Activated CD4-positive, alpha-beta T cell treated with anti-CD3 and anti-CD28 coated beads for 36 hours (primary cell): ENCODE measurements at regions not wholly inside any gene's neighbourhood (a gene's known extent, or its start where the extent isn't known, plus 50 kb on each side); places are given as distances from the start of the nearest gene placed in this dataset.
A peak's percentile ranks its signal among the peaks of the same experiment; 100 is the strongest.

Experiments
- ATAC-seq: fragments of 200-7000 bp; cut with Tn5 transposase; one replicate; pipeline ENCODE4 v1.10.0; 2021; ENCODE audit warnings: mild to moderate bottlenecking, moderate library complexity
- CTCF ChIA-PET: fragments of 350-600 bp; sonication (Branson Sonifier 250); formaldehyde crosslinking; loops from one replicate; lab custom pipeline; 2021; ENCODE audit warnings: antibody characterized with exemption; lab: Charles Lee
- POLR2A ChIA-PET: fragments of 350-600 bp; sonication (Branson Sonifier 250); formaldehyde crosslinking; loops from one replicate; lab custom pipeline; 2021; ENCODE audit warnings: antibody characterized with exemption, inconsistent platforms; lab: Charles Lee
- DNase-seq: peaks from one replicate; pipeline ENCODE4 v3.0.0-alpha.2; 2020
- H3K27ac Mint-ChIP-seq: one replicate; pipeline ENCODE4 v1.8.0; 2021; ENCODE audit warnings: mixed read lengths
- H3K27me3 Mint-ChIP-seq: one replicate; pipeline ENCODE4 v1.8.0; 2021; ENCODE audit warnings: mixed read lengths
- H3K36me3 Mint-ChIP-seq: one replicate; pipeline ENCODE4 v1.8.0; 2021; ENCODE audit warnings: low read depth, mixed read lengths
- H3K4me1 Mint-ChIP-seq: one replicate; pipeline ENCODE4 v1.8.0; 2021; ENCODE audit warnings: mixed read lengths
- H3K4me3 Mint-ChIP-seq: one replicate; pipeline ENCODE4 v1.8.0; 2021; ENCODE audit warnings: mild to moderate bottlenecking, moderate library complexity, mixed read lengths
- H3K9me3 Mint-ChIP-seq: one replicate; pipeline ENCODE4 v1.8.0; 2021; ENCODE audit warnings: low read depth, mixed read lengths
- intact Hi-C, 2 experiments: fragments of 100-400 bp; cut with DNase I in 1 of 2; cut with micrococcal nuclease in 1 of 2; formaldehyde crosslinking; loops; one replicate each; pipeline versions ENCODE4 v1.14.2 to v1.15.1; 2022 to 2024; cut with DNase I, micrococcal nuclease

DNA sequence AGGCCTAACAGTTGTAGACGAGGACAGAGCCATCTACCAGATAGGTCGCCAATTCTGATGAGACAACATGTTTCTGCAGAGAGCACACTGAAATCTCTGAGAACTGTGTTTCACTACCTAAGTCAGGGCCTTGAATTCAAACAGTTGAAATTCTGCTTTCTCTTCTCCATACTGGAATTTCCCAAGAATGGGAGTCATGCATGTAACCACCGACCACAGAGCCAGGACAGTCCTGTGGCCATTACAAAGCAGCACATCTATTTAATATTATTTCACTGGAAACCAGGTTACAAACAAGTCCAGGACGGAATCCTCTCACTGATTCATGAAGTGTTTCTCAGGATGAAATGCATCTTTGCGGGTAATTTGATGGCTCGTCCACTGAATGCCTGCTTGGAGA lies 62.0 kb upstream of the ST8SIA6 start:
- Mint-ChIP-seq H3K27ac (no peak overlapping the region), H3K9me3 (peaks cover 3% of the 10 kb centered on the region), H3K4me3 (no peak overlapping the region), H3K36me3 (no peaks in the 10 kb centered on the region), H3K4me1 (peaks cover 8% of the 10 kb centered on the region), H3K27me3 (peaks cover 2% of the 10 kb centered on the region)
- ATAC-seq (no peak), DNase-seq (no peak)
- intact Hi-C loops, result no loop called here
- POLR2A ChIA-PET, result no interaction called here
- CTCF ChIA-PET, result no interaction called here

DNA sequence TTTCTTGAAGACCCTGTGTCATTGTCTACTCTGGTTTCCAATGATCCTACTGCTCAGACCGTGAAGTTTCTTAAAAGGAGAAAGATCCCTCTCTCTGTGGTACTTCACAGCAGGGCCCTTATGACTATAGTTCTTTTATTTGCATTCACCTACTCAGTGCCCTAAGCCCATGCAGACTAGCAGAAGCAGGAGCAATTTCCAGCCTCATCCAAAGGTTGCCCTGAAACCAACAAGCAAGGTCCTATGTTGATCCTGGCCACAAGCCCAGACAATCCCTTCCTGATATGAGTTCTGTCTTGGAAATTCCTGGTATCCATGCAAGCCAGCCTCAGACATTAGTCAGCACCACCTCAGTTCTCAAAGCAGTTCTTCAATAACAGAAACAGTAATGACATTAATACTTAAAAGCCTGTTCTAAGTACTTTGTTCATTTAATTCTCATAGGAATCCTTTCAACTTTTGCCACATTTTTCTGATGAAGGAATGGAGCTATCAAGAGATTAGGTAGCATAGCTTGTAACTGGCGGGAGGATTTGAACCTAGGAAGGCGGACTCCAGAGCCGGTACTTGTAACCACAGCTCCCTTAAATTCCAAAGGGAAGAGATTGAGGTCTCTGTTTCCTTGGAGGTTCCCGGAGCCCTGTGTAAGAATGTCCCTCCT lies 58.1 kb upstream of the ST8SIA6 start:
- Mint-ChIP-seq H3K9me3 (peaks cover 6% of the 10 kb centered on the region), H3K36me3 (no peaks in the 10 kb centered on the region), H3K4me1 (peaks cover 18% of the 10 kb centered on the region), H3K27ac (peak overlapping the region; percentile 33), H3K27me3 (peaks cover 1% of the 10 kb centered on the region), H3K4me3 (no peak overlapping the region)
- DNase-seq, result no peak
- CTCF ChIA-PET, result no interaction called here
- peak; percentile 48 for ATAC-seq
- POLR2A ChIA-PET, result no interaction called here
- intact Hi-C loops, result no loop called here

DNA sequence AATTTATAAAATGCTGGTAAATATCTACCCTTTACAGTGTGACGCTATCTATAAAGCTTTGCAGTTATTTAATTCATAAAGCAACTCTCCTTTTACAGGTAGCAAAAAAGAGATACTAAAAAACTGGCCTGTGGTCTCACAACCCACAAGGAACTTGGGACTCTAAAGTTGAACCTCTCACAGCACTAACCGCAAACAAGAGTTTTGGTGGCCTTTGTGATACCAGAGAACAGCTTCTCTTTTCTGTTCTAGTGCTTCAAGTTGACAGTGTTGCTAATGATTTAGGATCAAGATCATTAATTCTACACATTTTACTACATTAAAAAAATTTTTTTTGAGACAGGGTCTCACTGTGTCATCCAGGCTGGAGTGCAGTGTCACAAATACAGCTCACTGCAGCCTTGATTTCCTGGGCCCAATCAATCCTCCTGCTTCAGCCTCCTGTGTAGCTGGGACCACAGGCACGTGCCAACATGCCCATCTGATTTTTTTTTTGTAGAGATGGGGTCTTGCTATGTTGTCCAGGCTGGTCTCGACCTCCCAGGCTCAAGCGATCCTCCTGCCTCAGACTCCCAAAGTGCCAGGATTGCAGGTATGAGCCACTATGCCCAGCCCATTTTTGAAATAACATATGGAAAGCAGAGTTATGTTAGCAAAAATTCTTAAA lies 56.0 kb upstream of the ST8SIA6 start:
- Mint-ChIP-seq H3K27ac (no peak overlapping the region), H3K27me3 (no peaks in the 10 kb centered on the region), H3K9me3 (peaks cover 6% of the 10 kb centered on the region), H3K36me3 (no peaks in the 10 kb centered on the region), H3K4me1 (peaks cover 28% of the 10 kb centered on the region), H3K4me3 (no peak overlapping the region)
- DNase-seq, result no peak
- intact Hi-C loops, result no loop called here
- CTCF ChIA-PET, result interaction anchor here (1.2 kb wide), 1 partner anchor 13 kb away, joined by 3 read pairs; no protein-coding TSS in a partner anchor
- ATAC-seq, result no peak
- POLR2A ChIA-PET, result interaction anchor here (0.8 kb wide), 1 partner anchor 22 kb away, joined by 3 read pairs; no protein-coding TSS in a partner anchor

DNA sequence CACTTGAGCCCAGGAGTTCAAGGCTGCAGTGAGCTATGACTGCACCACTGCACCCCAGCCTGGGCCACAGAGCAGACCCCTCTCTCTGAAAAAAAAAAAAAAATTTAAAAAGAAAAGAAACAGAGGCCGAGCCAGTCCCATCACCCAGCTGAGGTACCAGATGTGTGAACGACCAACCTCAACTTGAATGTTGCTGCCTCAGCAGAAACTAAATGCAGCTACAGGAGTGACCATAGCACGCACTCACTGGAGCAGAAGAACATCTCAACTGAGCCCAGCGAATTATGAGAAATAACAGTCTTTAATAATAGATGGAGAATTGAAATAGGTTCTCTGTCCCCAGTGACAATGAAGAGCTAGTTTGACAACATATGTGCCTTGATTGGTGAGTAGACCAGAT lies 53.1 kb upstream of the ST8SIA6 start:
- Mint-ChIP-seq H3K4me1 (peaks cover 28% of the 10 kb centered on the region), H3K4me3 (no peak overlapping the region), H3K27ac (no peak overlapping the region), H3K27me3 (no peaks in the 10 kb centered on the region), H3K36me3 (no peaks in the 10 kb centered on the region), H3K9me3 (peaks cover 3% of the 10 kb centered on the region)
- ATAC-seq (no peak), DNase-seq (no peak)
- intact Hi-C loops, result no loop called here
- ChIA-PET CTCF (interaction anchor here (1.2 to 1.5 kb wide), 2 partner anchors 10 to 20 kb away, joined by 3 read pairs; no protein-coding TSS in a partner anchor), POLR2A (no interaction called here)

DNA sequence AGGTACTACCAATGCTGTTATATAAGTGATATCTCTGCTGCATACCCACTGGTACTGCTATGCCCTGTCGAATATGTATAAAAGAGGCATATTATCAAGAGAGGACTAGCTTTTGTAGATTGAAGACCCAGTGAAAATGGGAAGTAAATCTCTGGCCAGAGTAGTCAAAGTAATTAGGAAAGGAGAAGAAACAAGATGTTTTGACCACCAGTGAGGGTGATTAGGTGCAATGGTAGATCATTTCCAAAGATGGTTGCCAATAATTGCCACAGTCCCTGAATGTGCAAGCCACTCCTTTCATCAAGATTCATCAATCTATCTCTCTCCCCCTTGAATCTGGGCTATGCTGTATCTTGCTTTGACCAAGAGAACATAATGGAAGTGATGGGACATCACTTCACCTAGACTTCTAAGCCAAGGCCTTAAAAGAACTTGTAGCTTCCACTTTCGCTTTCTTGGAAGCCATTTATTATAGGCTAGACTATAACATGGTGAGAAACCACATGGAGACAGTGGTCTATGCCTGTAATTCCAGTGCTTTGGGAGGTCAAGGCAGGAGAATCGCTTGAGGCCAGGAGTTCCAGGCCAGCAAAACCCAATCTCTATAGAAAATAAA lies 52.6 kb upstream of the ST8SIA6 start:
- peak overlapping the region; percentile 7 for H3K4me3 Mint-ChIP-seq
- ChIA-PET CTCF (interaction anchor here (0.8 to 1.5 kb wide), 4 partner anchors 11 to 97 kb away, joined by 3 to 4 read pairs (median 3); no protein-coding TSS in a partner anchor), POLR2A (interaction anchor here (0.5 kb wide), 1 partner anchor 220 kb away, joined by 6 read pairs; no protein-coding TSS in a partner anchor)
- peaks cover 24% of the 10 kb centered on the region for H3K4me1 Mint-ChIP-seq
- intact Hi-C loops, result no loop called here
- H3K27me3 Mint-ChIP-seq, result no peaks in the 10 kb centered on the region
- H3K27ac Mint-ChIP-seq, result peak overlapping the region; percentile 73
- no peak for DNase-seq
- peaks cover 3% of the 10 kb centered on the region for H3K9me3 Mint-ChIP-seq
- ATAC-seq, result no peak
- H3K36me3 Mint-ChIP-seq, result no peaks in the 10 kb centered on the region

DNA sequence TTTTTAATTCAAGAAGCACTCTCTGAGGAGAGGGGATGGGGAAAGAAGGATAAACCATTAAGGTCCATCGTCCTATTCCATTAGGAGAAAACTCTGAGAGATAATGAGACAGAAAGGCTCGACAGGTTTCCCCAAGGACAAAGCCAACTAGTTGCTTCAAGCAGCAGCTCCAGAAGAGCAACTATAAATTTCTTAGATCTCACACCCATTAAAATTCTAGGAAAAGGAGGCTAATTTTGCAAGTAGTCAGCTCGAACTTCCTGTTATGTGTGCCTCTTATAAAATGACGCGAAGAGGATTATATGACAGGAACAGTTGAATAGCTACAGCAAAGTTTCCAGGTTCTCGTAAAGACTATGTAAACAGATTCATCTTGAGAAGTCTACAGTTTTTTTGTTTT lies 52.0 kb upstream of the ST8SIA6 start:
- CTCF ChIA-PET, result interaction anchor here (0.8 to 1.5 kb wide), 3 partner anchors 21 to 96 kb away, joined by 3 to 4 read pairs (median 3); no protein-coding TSS in a partner anchor
- H3K27me3 Mint-ChIP-seq, result no peaks in the 10 kb centered on the region
- DNase-seq (no peak), ATAC-seq (peak; percentile 59)
- peak overlapping the region; percentile 63 for H3K27ac Mint-ChIP-seq
- peaks cover 3% of the 10 kb centered on the region for H3K9me3 Mint-ChIP-seq
- H3K4me3 Mint-ChIP-seq, result no peak overlapping the region
- H3K4me1 Mint-ChIP-seq, result peaks cover 20% of the 10 kb centered on the region
- intact Hi-C loops, result no loop called here
- POLR2A ChIA-PET, result no interaction called here
- no peaks in the 10 kb centered on the region for H3K36me3 Mint-ChIP-seq

DNA sequence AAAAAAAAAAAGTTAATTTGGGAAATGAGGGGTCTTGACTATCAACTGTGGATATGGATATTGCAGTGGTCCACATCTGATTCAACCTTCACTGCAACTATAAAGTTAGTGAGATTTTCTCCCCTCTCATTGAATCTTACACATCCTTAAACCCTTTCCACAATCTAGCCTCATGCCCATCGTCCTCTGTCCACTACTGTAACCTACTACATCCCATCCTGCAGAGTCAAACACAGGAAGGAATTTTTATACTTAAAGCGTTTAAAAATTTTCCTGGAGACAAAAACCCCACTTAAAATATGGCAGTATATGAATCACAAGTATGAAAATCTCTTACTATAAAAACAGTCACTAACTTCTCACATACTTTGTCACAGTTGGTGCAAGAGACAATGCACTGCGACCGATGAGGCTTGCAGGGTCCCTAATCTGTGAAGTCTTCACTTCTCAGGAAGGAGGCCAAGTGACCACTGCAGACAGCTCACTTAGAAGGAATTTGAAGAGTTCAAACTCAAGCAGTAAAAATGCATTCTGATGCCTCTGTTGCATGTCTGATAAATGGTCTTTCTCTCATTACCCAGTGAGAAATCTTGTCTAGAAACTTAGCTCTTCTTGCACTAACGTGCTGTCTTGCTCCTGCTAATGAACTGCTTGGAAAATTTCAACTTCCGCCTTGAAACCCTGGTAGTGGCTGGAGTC lies 50.3 kb upstream of the ST8SIA6 start:
- H3K27ac Mint-ChIP-seq, result no peak overlapping the region
- H3K9me3 Mint-ChIP-seq, result peaks cover 3% of the 10 kb centered on the region
- ATAC-seq, result no peak
- no peaks in the 10 kb centered on the region for H3K27me3 Mint-ChIP-seq
- no peak for DNase-seq
- ChIA-PET POLR2A (no interaction called here), CTCF (interaction anchor here (1.0 kb wide), 1 partner anchor 14 kb away, joined by 3 read pairs; no protein-coding TSS in a partner anchor)
- H3K4me1 Mint-ChIP-seq, result peaks cover 15% of the 10 kb centered on the region
- no peak overlapping the region for H3K4me3 Mint-ChIP-seq
- no peaks in the 10 kb centered on the region for H3K36me3 Mint-ChIP-seq
- intact Hi-C loops, result no loop called here
